MM.1S (cell line): ENCODE measurements at regions not wholly inside any gene's neighbourhood (a gene's known extent, or its start where the extent isn't known, plus 50 kb on each side); places are given as distances from the start of the nearest gene placed in this dataset.

Experiments
- CTCF ChIP-seq: fragments of 300-600 bp; sonication (generic); IDR thresholded peaks from 2 replicates; pipeline ENCODE4 v1.5.1; 2016; ENCODE audit warnings: antibody characterized with exemption, low read length, mixed read lengths
- EZH2 ChIP-seq: fragments of 300-600 bp; sonication (generic); optimal IDR thresholded peaks from 2 replicates; pipeline ENCODE3; 2017; ENCODE audit warnings: low read depth, mild to moderate bottlenecking, antibody characterized with exemption, low read length, mixed read lengths
- EZH2phosphoT487 ChIP-seq: fragments of 300-600 bp; sonication (generic); IDR thresholded peaks from 2 replicates; pipeline ENCODE4 v1.6.1; 2018; ENCODE audit warnings: antibody characterized with exemption, low read length

GRCh38 chr16:72406390-72406789 is 234.4 kb upstream of the PMFBP1 start:
- no peak for TF ChIP-seq EZH2
- TF ChIP-seq CTCF: no peak
- TF ChIP-seq EZH2phosphoT487: no peak
